ENCODE measurements at regions not wholly inside any gene's neighbourhood (a gene's known extent, or its start where the extent isn't known, plus 50 kb on each side); places are given as distances from the start of the nearest gene placed in this dataset.

- TF ChIP-seq EP300 (IDR thresholded peaks at IDR 0.05) (no peak), CTCF (IDR thresholded peaks at IDR 0.05) (no peak)
Observed at GRCh38 chr3:157824281-157824680, 281.9 kb downstream of the SHOX2 start.
